A673 (cell line): ENCODE measurements at regions not wholly inside any gene's neighbourhood (a gene's known extent, or its start where the extent isn't known, plus 50 kb on each side); places are given as distances from the start of the nearest gene placed in this dataset.

ENCODE experiments used
- BruUV-seq: library from RNA; stranded (reverse); fragments of 400-500 nt; replicated peaks from 2 replicates; lab custom pipeline; 2021; lab: Mats Ljungman, UMichigan
- CTCF ChIA-PET: fragments of 300-600 bp; sonication (Branson Sonifier 250); formaldehyde crosslinking; loops from one replicate; lab custom pipeline; 2022; ENCODE audit warnings: antibody characterized with exemption; lab: Charles Lee
- POLR2A ChIA-PET: fragments of 300-600 bp; sonication (Branson Sonifier 250); formaldehyde crosslinking; loops from one replicate; lab custom pipeline; 2022; ENCODE audit warnings: antibody characterized with exemption; ENCODE audit not compliant: low non-redundant PET; lab: Charles Lee
- DNase-seq: peaks from one replicate; pipeline ENCODE4 v3.0.0-alpha.2; 2015; ENCODE audit warnings: low spot score
- H3K27ac ChIP-seq: fragments of 200-600 bp; sonication (generic); 2 replicates; pipeline ENCODE4 v1.5.1; 2016; ENCODE audit warnings: mixed run types, low read depth, mild to moderate bottlenecking, mixed read lengths, antibody characterized with exemption, low read length; ENCODE audit not compliant: poor library complexity, severe bottlenecking
- H3K27me3 ChIP-seq: fragments of 200-600 bp; sonication (generic); replicated peaks from 2 replicates; pipeline ENCODE4 v1.6.1; 2017; ENCODE audit warnings: mixed run types, low read depth, mild to moderate bottlenecking, mixed read lengths, antibody characterized with exemption, low read length; ENCODE audit not compliant: insufficient read depth, poor library complexity
- H3K36me3 ChIP-seq: fragments of 200-600 bp; sonication (generic); 2 replicates; pipeline ENCODE4 v1.6.1; 2016; ENCODE audit warnings: mixed run types, mild to moderate bottlenecking, mixed read lengths, antibody characterized with exemption, low read length; ENCODE audit not compliant: insufficient read depth, poor library complexity, severe bottlenecking
- H3K4me1 ChIP-seq: fragments of 200-600 bp; sonication (generic); 2 replicates; pipeline ENCODE4 v1.6.1; 2017; ENCODE audit warnings: mixed run types, mild to moderate bottlenecking, mixed read lengths, antibody characterized with exemption, low read length; ENCODE audit not compliant: insufficient read depth, poor library complexity, severe bottlenecking
- H3K4me3 ChIP-seq: fragments of 200-600 bp; sonication (generic); 2 replicates; pipeline ENCODE4 v1.5.1; 2016; ENCODE audit warnings: low read depth, mixed run types, mild to moderate bottlenecking, mixed read lengths, low read length; ENCODE audit not compliant: poor library complexity, severe bottlenecking
- H3K9me3 ChIP-seq: fragments of 200-600 bp; sonication (generic); 2 replicates; pipeline ENCODE4 v1.6.1; 2016; ENCODE audit warnings: mixed run types, low read depth, mild to moderate bottlenecking, mixed read lengths, antibody characterized with exemption, low read length; ENCODE audit not compliant: poor library complexity, severe bottlenecking
- CTCF ChIP-seq: fragments of 300-800, 200-600 bp; sonication (generic); conservative IDR thresholded peaks from 2 replicates; pipeline ENCODE4 v1.5.1; 2017; ENCODE audit warnings: low read depth, mild to moderate bottlenecking, antibody characterized with exemption, low read length, moderate library complexity, mixed read lengths
- EZH2 ChIP-seq: fragments of 200-600 bp; sonication (generic); IDR thresholded peaks from 2 replicates; pipeline ENCODE4 v1.6.1; 2017; ENCODE audit warnings: borderline replicate concordance, low read depth, mild to moderate bottlenecking, mixed read lengths, antibody characterized with exemption, low read length; ENCODE audit not compliant: poor library complexity, severe bottlenecking
- intact Hi-C: fragments of 100-400 bp; cut with micrococcal nuclease; formaldehyde crosslinking; loops from one replicate; pipeline ENCODE4 v1.10.0; 2022; ENCODE audit not compliant: unreplicated experiment

- no peak overlapping the region for H3K27ac ChIP-seq
- DNase-seq: peak; percentile 76
- no peaks in the 10 kb centered on the region for H3K36me3 ChIP-seq
- H3K4me1 ChIP-seq: peaks cover 13% of the 10 kb centered on the region
- POLR2A ChIA-PET: no interaction called here
- intact Hi-C loops: no loop called here
- TF ChIP-seq EZH2: no peak
- TF ChIP-seq CTCF: peak; percentile 77
- CTCF ChIA-PET: interaction anchor here (0.8 kb wide), 1 partner anchor 165 kb away, joined by 5 read pairs; no protein-coding TSS in a partner anchor
- H3K27me3 ChIP-seq: no peaks in the 10 kb centered on the region
- no peaks in the 10 kb centered on the region for H3K9me3 ChIP-seq
- no peak overlapping the region for H3K4me3 ChIP-seq
- BruUV-seq: no TSS peak
These were observed 534.7 kb upstream of the JARID2 start for GRCh38 chr6:14711056-14711703.

GRCh38 chr6:14711704-14712379 lies 534.0 kb upstream of the JARID2 start:
- peaks cover 8% of the 10 kb centered on the region for H3K4me1 ChIP-seq

DNA sequence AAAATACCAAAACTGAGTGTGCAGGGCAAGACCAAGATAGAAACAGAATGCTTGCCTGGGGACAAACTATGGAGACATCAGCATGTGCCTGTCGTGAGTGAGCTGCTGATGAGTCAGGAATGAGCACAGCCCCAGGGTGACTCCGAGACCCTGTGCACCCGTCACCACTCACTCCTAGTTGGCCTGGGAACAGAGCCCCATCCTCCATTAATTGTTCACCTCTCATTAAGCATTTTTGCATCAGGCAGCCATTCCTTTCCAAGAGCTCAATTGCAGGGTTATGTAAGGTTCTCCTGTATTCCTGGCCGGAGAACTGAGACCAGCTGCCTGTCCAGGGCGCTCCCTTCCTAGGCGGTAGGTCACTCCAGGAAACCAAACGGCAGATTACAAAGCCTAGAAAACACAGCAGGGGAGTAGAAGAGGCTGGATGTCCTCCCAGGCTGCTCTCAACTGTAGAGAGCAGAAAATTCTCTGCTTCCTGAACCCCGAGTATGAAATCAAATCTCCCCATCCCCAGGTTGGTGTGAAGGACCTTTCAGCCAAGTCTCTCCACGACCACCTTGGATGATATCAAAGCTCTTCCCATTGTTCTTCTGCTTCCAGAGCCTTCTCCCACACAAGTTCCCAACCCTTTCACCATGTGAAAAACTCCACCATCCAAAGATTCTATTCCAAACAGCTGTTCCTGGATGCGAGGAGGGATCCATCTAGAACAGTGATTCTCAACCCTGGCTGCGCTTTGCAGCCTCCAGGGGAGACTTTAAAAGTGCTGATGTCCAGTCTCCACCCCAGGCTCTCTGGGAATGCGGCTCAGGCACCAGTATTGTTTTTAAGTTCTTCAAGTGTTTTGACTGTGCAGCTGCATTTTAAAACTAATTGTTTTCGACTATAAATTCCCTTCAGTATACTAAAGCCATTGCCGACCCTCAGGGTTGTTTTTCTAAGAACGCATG lies 532.6 kb upstream of the JARID2 start:
- no peak overlapping the region for H3K27ac ChIP-seq
- DNase-seq: no peak

More at GRCh38 chr6:14711704-14712379, 534.0 kb upstream of the JARID2 start:
- Histone ChIP-seq H3K9me3 (no peaks in the 10 kb centered on the region), H3K36me3 (no peaks in the 10 kb centered on the region), H3K27ac (no peak overlapping the region), H3K4me3 (no peak overlapping the region), H3K27me3 (no peaks in the 10 kb centered on the region)
- intact Hi-C loops: no loop called here
- no peak for TF ChIP-seq EZH2
- no peak for DNase-seq
- ChIA-PET POLR2A (no interaction called here), CTCF (interaction anchor here (0.8 kb wide), 1 partner anchor 165 kb away, joined by 5 read pairs; no protein-coding TSS in a partner anchor)
- no TSS peak for BruUV-seq

More for the DNA sequence above, 532.6 kb upstream of the JARID2 start:
- Histone ChIP-seq H3K4me1 (peaks cover 8% of the 10 kb centered on the region), H3K27me3 (no peaks in the 10 kb centered on the region), H3K36me3 (no peaks in the 10 kb centered on the region), H3K4me3 (no peak overlapping the region), H3K9me3 (no peaks in the 10 kb centered on the region)
- intact Hi-C loops: no loop called here
- BruUV-seq: no TSS peak
- ChIA-PET CTCF (no interaction called here), POLR2A (no interaction called here)
- TF ChIP-seq EZH2 (no peak), CTCF (no peak)
